SU-DHL-6 (cell line): ENCODE measurements at regions not wholly inside any gene's neighbourhood (a gene's known extent, or its start where the extent isn't known, plus 50 kb on each side); places are given as distances from the start of the nearest gene placed in this dataset.

ENCODE experiments used
- EZH2phosphoT487 ChIP-seq: fragments of 200-600 bp; sonication (generic), shearing (Covaris generic); conservative IDR thresholded peaks from 2 replicates; pipeline ENCODE4 v1.6.1; 2018; ENCODE audit warnings: mild to moderate bottlenecking, antibody characterized with exemption, low read length, moderate library complexity, mixed read lengths
- TF ChIP-seq, protein P1 (sequence below): fragments of 200-600 bp; sonication (generic); IDR thresholded peaks from one replicate; pipeline ENCODE4 v1.5.1; 2017; ENCODE audit warnings: antibody characterized with exemption, mild to moderate bottlenecking, low read length, moderate library complexity; ENCODE audit not compliant: insufficient read depth, poor library complexity, severe bottlenecking

DNA sequence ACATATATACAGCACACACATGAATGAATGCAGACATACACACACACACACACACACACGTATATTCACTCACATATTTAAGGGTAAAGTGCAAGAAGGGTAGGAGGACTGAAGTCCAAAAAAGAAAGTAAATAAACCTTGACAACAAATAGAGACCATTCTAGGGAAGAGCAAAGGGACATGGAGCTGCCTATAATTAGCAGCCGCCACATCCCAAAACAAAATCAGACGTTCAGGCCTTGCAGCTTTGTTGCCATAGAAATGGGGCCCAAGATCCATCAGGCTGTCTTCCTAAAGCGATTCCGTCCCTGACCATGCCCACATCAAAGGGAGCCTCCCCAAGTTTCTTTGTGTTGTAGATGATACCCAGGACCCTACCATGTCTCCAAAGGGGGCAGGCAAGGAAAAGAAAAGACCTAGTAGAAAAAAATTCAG is 703.5 kb upstream of the TBX3 start:
- TF ChIP-seq, protein P1, sequence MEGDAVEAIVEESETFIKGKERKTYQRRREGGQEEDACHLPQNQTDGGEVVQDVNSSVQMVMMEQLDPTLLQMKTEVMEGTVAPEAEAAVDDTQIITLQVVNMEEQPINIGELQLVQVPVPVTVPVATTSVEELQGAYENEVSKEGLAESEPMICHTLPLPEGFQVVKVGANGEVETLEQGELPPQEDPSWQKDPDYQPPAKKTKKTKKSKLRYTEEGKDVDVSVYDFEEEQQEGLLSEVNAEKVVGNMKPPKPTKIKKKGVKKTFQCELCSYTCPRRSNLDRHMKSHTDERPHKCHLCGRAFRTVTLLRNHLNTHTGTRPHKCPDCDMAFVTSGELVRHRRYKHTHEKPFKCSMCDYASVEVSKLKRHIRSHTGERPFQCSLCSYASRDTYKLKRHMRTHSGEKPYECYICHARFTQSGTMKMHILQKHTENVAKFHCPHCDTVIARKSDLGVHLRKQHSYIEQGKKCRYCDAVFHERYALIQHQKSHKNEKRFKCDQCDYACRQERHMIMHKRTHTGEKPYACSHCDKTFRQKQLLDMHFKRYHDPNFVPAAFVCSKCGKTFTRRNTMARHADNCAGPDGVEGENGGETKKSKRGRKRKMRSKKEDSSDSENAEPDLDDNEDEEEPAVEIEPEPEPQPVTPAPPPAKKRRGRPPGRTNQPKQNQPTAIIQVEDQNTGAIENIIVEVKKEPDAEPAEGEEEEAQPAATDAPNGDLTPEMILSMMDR = no peak
- no peak for TF ChIP-seq EZH2phosphoT487
